ENCODE measurements at regions not wholly inside any gene's neighbourhood (a gene's known extent, or its start where the extent isn't known, plus 50 kb on each side); places are given as distances from the start of the nearest gene placed in this dataset.

DNA sequence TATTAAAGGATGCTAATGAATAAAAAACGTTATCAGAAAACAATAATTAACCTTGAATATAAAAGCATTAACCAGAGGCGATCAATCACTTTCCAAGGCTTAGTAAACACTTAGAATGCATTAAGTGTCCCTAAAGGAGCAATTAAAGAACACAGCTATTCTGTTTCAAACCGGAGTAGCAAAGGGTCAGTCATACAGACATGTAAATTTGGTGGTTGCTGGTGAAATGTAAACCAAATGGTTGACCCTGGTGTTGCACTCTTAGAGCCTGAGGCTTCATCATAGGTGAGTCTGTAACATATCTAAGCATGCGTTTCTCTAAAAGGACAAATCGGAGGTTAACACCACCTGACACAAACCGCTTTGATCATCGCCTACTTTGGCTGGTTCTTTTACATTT is 1280.1 kb downstream of the TYW1 start:
- TF ChIP-seq, protein P1, sequence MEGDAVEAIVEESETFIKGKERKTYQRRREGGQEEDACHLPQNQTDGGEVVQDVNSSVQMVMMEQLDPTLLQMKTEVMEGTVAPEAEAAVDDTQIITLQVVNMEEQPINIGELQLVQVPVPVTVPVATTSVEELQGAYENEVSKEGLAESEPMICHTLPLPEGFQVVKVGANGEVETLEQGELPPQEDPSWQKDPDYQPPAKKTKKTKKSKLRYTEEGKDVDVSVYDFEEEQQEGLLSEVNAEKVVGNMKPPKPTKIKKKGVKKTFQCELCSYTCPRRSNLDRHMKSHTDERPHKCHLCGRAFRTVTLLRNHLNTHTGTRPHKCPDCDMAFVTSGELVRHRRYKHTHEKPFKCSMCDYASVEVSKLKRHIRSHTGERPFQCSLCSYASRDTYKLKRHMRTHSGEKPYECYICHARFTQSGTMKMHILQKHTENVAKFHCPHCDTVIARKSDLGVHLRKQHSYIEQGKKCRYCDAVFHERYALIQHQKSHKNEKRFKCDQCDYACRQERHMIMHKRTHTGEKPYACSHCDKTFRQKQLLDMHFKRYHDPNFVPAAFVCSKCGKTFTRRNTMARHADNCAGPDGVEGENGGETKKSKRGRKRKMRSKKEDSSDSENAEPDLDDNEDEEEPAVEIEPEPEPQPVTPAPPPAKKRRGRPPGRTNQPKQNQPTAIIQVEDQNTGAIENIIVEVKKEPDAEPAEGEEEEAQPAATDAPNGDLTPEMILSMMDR (IDR thresholded peaks at IDR 0.05; ENCODE audit: low read depth, low read length, missing input control): no peak
- TF ChIP-seq YY1 (IDR thresholded peaks at IDR 0.05): no peak
- TF ChIP-seq EGR1 (IDR thresholded peaks at IDR 0.05; ENCODE audit: low read depth in 2 of 2): no peak
- TF ChIP-seq RXRA (IDR thresholded peaks at IDR 0.05): no peak
- no peak for TF ChIP-seq SP1 (IDR thresholded peaks at IDR 0.05)
- TF ChIP-seq, protein P2, sequence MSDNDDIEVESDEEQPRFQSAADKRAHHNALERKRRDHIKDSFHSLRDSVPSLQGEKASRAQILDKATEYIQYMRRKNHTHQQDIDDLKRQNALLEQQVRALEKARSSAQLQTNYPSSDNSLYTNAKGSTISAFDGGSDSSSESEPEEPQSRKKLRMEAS (IDR thresholded peaks at IDR 0.05): no peak
- no peak for TF ChIP-seq TAF1 (conservative IDR thresholded peaks at IDR 0.05)
